Gastroesophageal sphincter (tissue), 4 donors: ENCODE measurements at regions not wholly inside any gene's neighbourhood (a gene's known extent, or its start where the extent isn't known, plus 50 kb on each side); places are given as distances from the start of the nearest gene placed in this dataset.

Experiments
- ATAC-seq: fragments of 150-250 bp; one replicate; pipeline ENCODE4 v1.9.1; 2016; ENCODE audit warnings: mild to moderate bottlenecking, moderate library complexity
- H3K27ac ChIP-seq, 4 donors: fragments of 200-600 bp; sonication (generic) in 3 of 4; 1 replicate in 3 of 4; 2 replicates in 1 of 4; pipeline ENCODE4 v1.5.1; 2016 to 2019
- H3K27me3 ChIP-seq: fragments of 200-600 bp; sonication (generic); one replicate; pipeline ENCODE4 v1.5.1; 2019
- H3K36me3 ChIP-seq, 2 donors: fragments of 200-600 bp; sonication (generic); one replicate each; pipeline ENCODE4 v1.5.1; 2019; ENCODE audit warnings: control low read depth in 1 of 2
- H3K4me1 ChIP-seq, 3 donors: fragments of 200-600 bp; sonication (generic); 1 replicate in 2 of 3; 2 replicates in 1 of 3; pipeline ENCODE4 v1.5.1; 2016 to 2019; ENCODE audit warnings: control low read depth in 2 of 3
- H3K4me3 ChIP-seq, 2 donors: fragments of 200-600 bp; sonication (generic); one replicate each; pipeline ENCODE4 v1.5.1; 2019; ENCODE audit warnings: mild to moderate bottlenecking in 1 of 2, moderate library complexity in 1 of 2
- H3K9me3 ChIP-seq, 3 donors: fragments of 200-600 bp; sonication (generic); one replicate each; pipeline ENCODE4 v1.5.1; 2017 to 2019; ENCODE audit warnings: control low read depth in 2 of 3
- EP300 ChIP-seq: sonication (generic); formaldehyde crosslinking; IDR thresholded peaks from one replicate; pipeline ENCODE4 v1.6.1; 2017; ENCODE audit warnings: antibody characterized with exemption, mild to moderate bottlenecking
- POLR2A ChIP-seq, 2 donors: fragments of 450-650 bp; IDR thresholded peaks; one replicate each; pipeline ENCODE4 v1.6.1; 2017; ENCODE audit warnings: antibody characterized with exemption in 2 of 2, mild to moderate bottlenecking in 2 of 2, moderate library complexity in 1 of 2
- POLR2AphosphoS5 ChIP-seq: sonication (generic); formaldehyde crosslinking; IDR thresholded peaks from one replicate; pipeline ENCODE4 v1.6.1; 2017; ENCODE audit warnings: antibody characterized with exemption
- WGBS, 2 donors: methylation state at CpG; one replicate each; pipeline ENCODE4 v1.1.5; 2018; ENCODE audit warnings: low coverage in 1 of 2; 5-methylcytosine and 5-hydroxymethylcytosine counted together
- TF ChIP-seq, protein P1 (sequence below), 4 experiments: fragments of 200-600 bp in 2 of 4; fragments of 450-650 bp in 2 of 4; sonication (generic) in 1 of 4; IDR thresholded peaks; one replicate each; pipeline ENCODE4 v1.5.1; 2017 to 2019; ENCODE audit warnings: antibody characterized with exemption in 4 of 4, mild to moderate bottlenecking in 2 of 4, moderate library complexity in 2 of 4

DNA sequence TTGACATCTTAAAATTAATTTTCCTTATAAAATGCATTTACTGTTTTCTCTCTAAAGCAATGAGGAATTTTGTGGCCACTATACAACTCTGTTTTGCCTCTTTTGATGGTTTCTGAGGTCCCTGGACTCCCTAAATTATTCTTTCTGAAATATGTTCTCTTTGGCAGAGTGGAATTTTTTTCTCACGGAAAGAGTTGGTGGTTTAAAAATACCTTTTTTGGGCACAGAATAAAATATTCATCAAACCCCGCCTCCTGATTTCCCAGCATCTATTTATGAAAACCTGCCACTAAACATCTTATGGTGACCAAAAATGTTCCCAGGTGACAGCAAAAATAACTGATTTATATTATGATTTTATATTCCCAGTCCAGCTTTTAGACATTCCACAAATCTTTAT is 165.3 kb upstream of the SYT6 start:
- 58 to 71% methylated on average over 2 of the region's 2 CpGs for WGBS, 2 donors
- H3K27ac ChIP-seq = no peak overlapping the region
- H3K9me3 ChIP-seq = no peaks in the 10 kb centered on the region
- no peak for TF ChIP-seq POLR2A (IDR thresholded peaks at IDR 0.05)
- no peak for TF ChIP-seq EP300
- TF ChIP-seq POLR2AphosphoS5 = no peak
- TF ChIP-seq, protein P1, sequence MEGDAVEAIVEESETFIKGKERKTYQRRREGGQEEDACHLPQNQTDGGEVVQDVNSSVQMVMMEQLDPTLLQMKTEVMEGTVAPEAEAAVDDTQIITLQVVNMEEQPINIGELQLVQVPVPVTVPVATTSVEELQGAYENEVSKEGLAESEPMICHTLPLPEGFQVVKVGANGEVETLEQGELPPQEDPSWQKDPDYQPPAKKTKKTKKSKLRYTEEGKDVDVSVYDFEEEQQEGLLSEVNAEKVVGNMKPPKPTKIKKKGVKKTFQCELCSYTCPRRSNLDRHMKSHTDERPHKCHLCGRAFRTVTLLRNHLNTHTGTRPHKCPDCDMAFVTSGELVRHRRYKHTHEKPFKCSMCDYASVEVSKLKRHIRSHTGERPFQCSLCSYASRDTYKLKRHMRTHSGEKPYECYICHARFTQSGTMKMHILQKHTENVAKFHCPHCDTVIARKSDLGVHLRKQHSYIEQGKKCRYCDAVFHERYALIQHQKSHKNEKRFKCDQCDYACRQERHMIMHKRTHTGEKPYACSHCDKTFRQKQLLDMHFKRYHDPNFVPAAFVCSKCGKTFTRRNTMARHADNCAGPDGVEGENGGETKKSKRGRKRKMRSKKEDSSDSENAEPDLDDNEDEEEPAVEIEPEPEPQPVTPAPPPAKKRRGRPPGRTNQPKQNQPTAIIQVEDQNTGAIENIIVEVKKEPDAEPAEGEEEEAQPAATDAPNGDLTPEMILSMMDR (IDR thresholded peaks at IDR 0.05) = no peak
- H3K4me1 ChIP-seq = no peaks in the 10 kb centered on the region
- no peaks in the 10 kb centered on the region for H3K36me3 ChIP-seq
- ATAC-seq = no peak
- H3K4me3 ChIP-seq = no peak overlapping the region
- no peaks in the 10 kb centered on the region for H3K27me3 ChIP-seq

DNA sequence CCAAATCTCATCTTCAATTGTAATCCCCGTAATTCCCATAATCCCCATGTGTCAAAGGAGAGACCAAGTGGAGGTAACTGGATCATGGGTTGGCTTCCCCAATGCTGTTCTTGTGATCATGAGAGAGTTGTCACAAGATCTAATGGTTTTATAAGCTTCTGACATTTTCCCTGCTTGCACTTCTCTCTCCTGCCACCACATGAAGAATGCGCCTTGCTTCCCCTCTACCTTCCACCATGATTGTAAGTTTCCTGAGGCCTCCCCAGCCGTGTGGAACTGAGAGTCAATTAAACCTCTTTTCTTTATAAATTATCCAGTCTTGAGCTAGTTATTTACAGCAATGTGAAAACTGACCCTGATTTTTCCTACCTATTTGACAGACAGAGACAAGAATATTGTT is 162.5 kb upstream of the SYT6 start:
- Histone ChIP-seq H3K36me3 (no peaks in the 10 kb centered on the region), H3K27me3 (no peaks in the 10 kb centered on the region), H3K4me3 (no peak overlapping the region), H3K4me1 (peaks cover 0 to 3% (median 0%) of the 10 kb centered on the region in 3 donors), H3K27ac (no peak overlapping the region), H3K9me3 (no peaks in the 10 kb centered on the region)
- 72 to 90% methylated on average over 3 of the region's 3 CpGs for WGBS, 2 donors
- no peak for ATAC-seq
- TF ChIP-seq POLR2A (IDR thresholded peaks at IDR 0.05) = no peak
- TF ChIP-seq, protein P1 (IDR thresholded peaks at IDR 0.05) = no peak
- no peak for TF ChIP-seq EP300
- TF ChIP-seq POLR2AphosphoS5 = no peak

DNA sequence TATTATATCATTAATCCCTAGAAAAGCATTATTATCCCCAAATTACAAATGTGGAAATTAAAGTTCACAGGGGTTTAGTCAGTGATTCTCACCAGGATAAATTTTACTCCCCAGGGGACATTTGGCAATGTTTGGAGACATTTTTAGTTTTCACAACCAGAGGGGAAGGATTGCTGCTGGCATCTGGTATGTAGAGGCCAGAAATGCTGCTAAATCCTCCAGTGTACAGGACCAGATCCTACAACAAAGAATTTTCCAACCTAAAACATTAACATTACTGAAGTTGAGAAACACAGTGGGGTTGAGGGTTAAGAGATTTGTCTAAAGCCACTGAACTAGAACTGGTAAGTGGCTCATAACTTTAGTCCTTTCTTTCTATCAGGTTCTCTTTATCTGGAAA is 162.0 kb upstream of the SYT6 start:
- no peak overlapping the region for H3K27ac ChIP-seq
- H3K9me3 ChIP-seq = no peaks in the 10 kb centered on the region
- H3K27me3 ChIP-seq = no peaks in the 10 kb centered on the region
- no peak overlapping the region for H3K4me3 ChIP-seq
- no peak for ATAC-seq
- no peaks in the 10 kb centered on the region for H3K36me3 ChIP-seq
- H3K4me1 ChIP-seq = peaks cover 0 to 9% (median 0%) of the 10 kb centered on the region in 3 donors
- TF ChIP-seq POLR2AphosphoS5 (no peak), POLR2A (IDR thresholded peaks at IDR 0.05) (no peak), EP300 (no peak)
- TF ChIP-seq, protein P1 (IDR thresholded peaks at IDR 0.05) = no peak

DNA sequence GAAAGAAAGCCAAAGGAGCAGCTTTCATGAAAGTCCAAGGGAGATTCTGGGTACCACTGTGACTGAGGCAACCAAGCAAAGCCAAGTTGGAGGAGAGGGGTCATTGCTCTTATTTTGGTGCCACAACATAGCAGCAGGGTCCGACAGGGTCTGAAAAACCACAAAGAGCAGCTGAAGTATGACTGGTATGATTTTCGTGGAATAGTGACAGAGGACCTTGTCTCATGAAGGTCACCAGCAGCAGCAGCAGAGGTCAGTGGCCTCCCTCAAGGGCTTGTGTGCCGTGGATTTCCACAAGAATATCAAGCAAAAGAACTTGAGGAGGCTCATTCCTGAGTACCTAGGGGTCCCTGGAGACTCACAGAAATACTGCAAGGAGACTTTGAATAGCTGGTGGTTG is 160.9 kb upstream of the SYT6 start:
- 83 to 93% methylated on average over 1 to 3 of the region's 3 CpGs for WGBS, 2 donors
- ATAC-seq = no peak

DNA sequence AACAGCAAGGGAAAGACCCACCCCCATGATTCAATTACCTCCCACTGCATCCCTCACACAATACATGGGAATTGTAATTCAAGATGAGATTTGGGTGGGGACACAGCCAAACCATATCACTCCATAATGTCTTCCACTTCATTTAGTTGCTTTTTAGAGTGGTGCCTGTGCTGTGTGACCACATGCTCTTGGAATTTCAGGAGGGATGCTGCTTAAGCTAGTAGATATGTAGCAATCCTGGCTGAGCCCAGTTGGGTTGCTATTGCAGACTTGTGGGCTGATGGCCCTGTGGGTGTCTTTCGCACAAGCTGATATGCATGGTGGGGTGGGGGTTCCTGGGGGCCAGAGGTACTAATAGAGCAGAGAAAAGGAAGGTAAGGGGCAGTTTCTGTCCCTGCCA is 160.4 kb upstream of the SYT6 start:
- H3K9me3 ChIP-seq = no peaks in the 10 kb centered on the region
- ATAC-seq = no peak
- H3K27ac ChIP-seq = no peak overlapping the region
- H3K27me3 ChIP-seq = no peaks in the 10 kb centered on the region
- H3K4me1 ChIP-seq = peaks cover 0 to 11% (median 0%) of the 10 kb centered on the region in 3 donors
- H3K36me3 ChIP-seq = no peaks in the 10 kb centered on the region
- TF ChIP-seq, protein P1 (IDR thresholded peaks at IDR 0.05) = no peak
- no peak overlapping the region for H3K4me3 ChIP-seq
- WGBS, 2 donors = no CpG with 5 or more reads among the region's 1 CpG

More for the DNA sequence above, 160.9 kb upstream of the SYT6 start:
- Histone ChIP-seq H3K36me3 (no peaks in the 10 kb centered on the region), H3K9me3 (no peaks in the 10 kb centered on the region), H3K27ac (no peak overlapping the region), H3K4me3 (no peak overlapping the region), H3K4me1 (peaks cover 0 to 11% (median 0%) of the 10 kb centered on the region in 3 donors), H3K27me3 (no peaks in the 10 kb centered on the region)
- no peak for TF ChIP-seq POLR2A (IDR thresholded peaks at IDR 0.05)
- TF ChIP-seq, protein P1 (IDR thresholded peaks at IDR 0.05) = no peak
- no peak for TF ChIP-seq EP300
